ENCODE measurements at regions not wholly inside any gene's neighbourhood (a gene's known extent, or its start where the extent isn't known, plus 50 kb on each side); places are given as distances from the start of the nearest gene placed in this dataset.
A peak's percentile ranks its signal among the peaks of the same experiment; 100 is the strongest.

GRCh38 chrY:19484997-19485396 is 259.5 kb downstream of the KDM5D start:
- no peaks in the 10 kb centered on the region for H3K36me3 ChIP-seq
- no peaks in the 10 kb centered on the region for H3K4me1 ChIP-seq (ENCODE audit: low read depth)
- no peaks in the 10 kb centered on the region for H3K27me3 ChIP-seq
- H3K9me3 ChIP-seq (ENCODE audit: low read depth) = no peaks in the 10 kb centered on the region
- no peak overlapping the region for H3K27ac ChIP-seq
- no peak overlapping the region for H3K4me3 ChIP-seq
- no peak for DNase-seq (ENCODE audit: low read depth in 1 of 2, low spot score in 1 of 2)
- no peak for TF ChIP-seq CTCF (IDR thresholded peaks at IDR 0.05; ENCODE audit: low read depth, low read length)

- H3K27me3 ChIP-seq = no peaks in the 10 kb centered on the region
- no peaks in the 10 kb centered on the region for H3K9me3 ChIP-seq (ENCODE audit: low read depth)
- H3K36me3 ChIP-seq = no peaks in the 10 kb centered on the region
- TF ChIP-seq CTCF (IDR thresholded peaks at IDR 0.05; ENCODE audit: low read depth, low read length) = no peak
- H3K4me1 ChIP-seq (ENCODE audit: low read depth) = no peaks in the 10 kb centered on the region
- no peak for DNase-seq (ENCODE audit: low read depth in 1 of 2, low spot score in 1 of 2)
- no peak overlapping the region for H3K27ac ChIP-seq
- no peak overlapping the region for H3K4me3 ChIP-seq
Measured at GRCh38 chrY:19479141-19479540, 265.4 kb downstream of the KDM5D start.

GRCh38 chrY:19477959-19478358 is 266.6 kb downstream of the KDM5D start:
- Histone ChIP-seq H3K9me3 (ENCODE audit: low read depth) (no peaks in the 10 kb centered on the region), H3K4me1 (ENCODE audit: low read depth) (no peaks in the 10 kb centered on the region), H3K27ac (no peak overlapping the region), H3K4me3 (no peak overlapping the region), H3K36me3 (no peaks in the 10 kb centered on the region), H3K27me3 (no peaks in the 10 kb centered on the region)
- TF ChIP-seq CTCF (IDR thresholded peaks at IDR 0.05; ENCODE audit: low read depth, low read length) = no peak
- DNase-seq (ENCODE audit: low read depth in 1 of 2, low spot score in 1 of 2) = no peak

- H3K36me3 ChIP-seq = no peaks in the 10 kb centered on the region
- H3K4me1 ChIP-seq (ENCODE audit: low read depth) = no peaks in the 10 kb centered on the region
- no peaks in the 10 kb centered on the region for H3K27me3 ChIP-seq
- H3K9me3 ChIP-seq (ENCODE audit: low read depth) = no peaks in the 10 kb centered on the region
- H3K4me3 ChIP-seq = no peak overlapping the region
- no peak overlapping the region for H3K27ac ChIP-seq
- no peak for DNase-seq (ENCODE audit: low read depth in 1 of 2, low spot score in 1 of 2)
- no peak for TF ChIP-seq CTCF (IDR thresholded peaks at IDR 0.05; ENCODE audit: low read depth, low read length)
Measured at GRCh38 chrY:19465809-19466208, 278.7 kb downstream of the KDM5D start.

DNA sequence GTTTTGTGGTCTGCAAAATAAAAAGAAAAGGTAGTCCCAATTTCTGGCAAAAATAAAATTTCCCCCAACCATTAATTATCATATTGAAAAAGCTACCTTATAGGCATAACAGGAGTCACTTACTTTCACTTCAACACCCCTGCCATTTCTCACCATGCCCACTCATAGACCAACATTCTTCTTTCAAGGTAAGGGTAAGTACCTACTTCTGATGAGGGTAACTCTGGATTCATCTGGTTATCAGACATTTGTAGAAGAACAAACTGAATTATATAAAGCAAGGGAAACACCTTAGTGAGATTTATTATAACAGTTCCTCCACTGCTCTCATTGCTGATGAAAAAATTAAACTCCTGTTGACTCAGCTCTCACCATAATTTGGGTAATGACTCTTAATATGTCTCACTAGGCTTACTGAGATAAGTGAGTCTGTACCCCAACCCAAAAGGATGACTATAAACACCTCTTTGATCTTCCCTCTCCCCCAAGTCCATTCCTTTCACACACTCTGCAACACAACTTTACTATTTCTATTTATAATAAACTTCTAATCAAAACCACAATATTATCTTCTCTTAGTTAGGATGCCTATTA is 287.6 kb downstream of the KDM5D start:
- Histone ChIP-seq H3K4me3 (no peak overlapping the region), H3K4me1 (ENCODE audit: low read depth) (no peaks in the 10 kb centered on the region), H3K27ac (no peak overlapping the region), H3K9me3 (ENCODE audit: low read depth) (no peaks in the 10 kb centered on the region), H3K36me3 (no peaks in the 10 kb centered on the region), H3K27me3 (no peaks in the 10 kb centered on the region)
- TF ChIP-seq CTCF (IDR thresholded peaks at IDR 0.05; ENCODE audit: low read depth, low read length) = no peak
- no peak for DNase-seq (ENCODE audit: low read depth in 1 of 2, low spot score in 1 of 2)

DNA sequence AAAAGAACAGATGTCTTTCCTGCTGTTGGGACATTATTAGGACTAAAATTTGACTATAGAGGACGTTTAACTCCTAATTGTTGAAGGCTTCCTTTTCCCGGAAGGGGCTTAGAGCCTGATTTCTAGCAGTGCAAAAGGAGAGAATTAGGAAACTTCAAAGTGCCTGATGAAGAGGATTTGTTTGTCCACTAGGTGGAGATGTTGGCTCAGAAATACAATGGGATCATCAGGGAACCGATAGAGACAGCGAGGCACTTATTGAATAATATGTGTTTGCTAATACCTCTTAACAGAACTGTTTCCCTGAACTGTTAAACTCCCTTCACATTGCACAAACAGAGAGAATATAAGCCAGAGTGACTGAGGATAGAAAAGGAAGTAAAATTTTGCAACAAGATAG is 311.5 kb downstream of the KDM5D start:
- Histone ChIP-seq H3K27me3 (no peaks in the 10 kb centered on the region), H3K9me3 (ENCODE audit: low read depth) (no peaks in the 10 kb centered on the region), H3K4me1 (ENCODE audit: low read depth) (no peaks in the 10 kb centered on the region), H3K36me3 (no peaks in the 10 kb centered on the region), H3K27ac (no peak overlapping the region), H3K4me3 (no peak overlapping the region)
- TF ChIP-seq CTCF (IDR thresholded peaks at IDR 0.05; ENCODE audit: low read depth, low read length) = peak; percentile 44
- peak in 1 of 2 donors; percentile 66 for DNase-seq (ENCODE audit: low read depth in 1 of 2, low spot score in 1 of 2)
